ENCODE measurements at regions not wholly inside any gene's neighbourhood (a gene's known extent, or its start where the extent isn't known, plus 50 kb on each side); places are given as distances from the start of the nearest gene placed in this dataset.

GRCh38 chr11:127919206-127920000 is 668.0 kb downstream of the ETS1 start:
- no peak for DNase-seq

- DNase-seq = no peak
Observed at GRCh38 chr11:127902382-127902781, 685.0 kb downstream of the ETS1 start.

GRCh38 chr11:127898422-127899365 is 688.7 kb downstream of the ETS1 start:
- no peak for DNase-seq

- no peak for DNase-seq
Observed at GRCh38 chr11:127895776-127896175, 691.6 kb downstream of the ETS1 start.

GRCh38 chr11:127894316-127894715 is 693.0 kb downstream of the ETS1 start:
- no peak for DNase-seq

- no peak for DNase-seq
Observed at GRCh38 chr11:127890030-127890615, 697.2 kb downstream of the ETS1 start.

GRCh38 chr11:127888386-127888785 is 699.0 kb downstream of the ETS1 start:
- no peak for DNase-seq

- DNase-seq = no peak
Observed at GRCh38 chr11:127875131-127875530, 712.2 kb downstream of the ETS1 start.

- no peak for DNase-seq
Observed at GRCh38 chr11:127873478-127873877, 713.9 kb downstream of the ETS1 start.

GRCh38 chr11:127866109-127866508 is 721.2 kb downstream of the ETS1 start:
- DNase-seq = no peak

GRCh38 chr11:127864861-127865260 is 722.5 kb downstream of the ETS1 start:
- no peak for DNase-seq

GRCh38 chr11:127862406-127862805 is 725.0 kb downstream of the ETS1 start:
- no peak for DNase-seq

GRCh38 chr11:127859941-127860354 is 727.4 kb downstream of the ETS1 start:
- DNase-seq = peak; percentile 96

- no peak for DNase-seq
Observed at GRCh38 chr11:127844876-127845275, 742.5 kb downstream of the ETS1 start.

- peak; percentile 72 for DNase-seq
Observed at GRCh38 chr11:127843483-127844396, 743.6 kb downstream of the ETS1 start.

- no peak for DNase-seq
Observed at GRCh38 chr11:127825183-127825582, 762.2 kb downstream of the ETS1 start.

GRCh38 chr11:127818625-127819024 is 768.7 kb downstream of the ETS1 start:
- DNase-seq = no peak

GRCh38 chr11:127816962-127817361 is 770.4 kb downstream of the ETS1 start:
- DNase-seq = no peak

GRCh38 chr11:127815331-127815730 is 772.0 kb downstream of the ETS1 start:
- DNase-seq = no peak

GRCh38 chr11:127806501-127806900 is 780.9 kb downstream of the ETS1 start:
- DNase-seq = no peak

- no peak for DNase-seq
Observed at GRCh38 chr11:127805771-127806170, 781.6 kb downstream of the ETS1 start.

- peak; percentile 97 for DNase-seq
Observed at GRCh38 chr11:127804747-127805400, 782.5 kb downstream of the ETS1 start.
